BE2C (cell line): ENCODE measurements at regions not wholly inside any gene's neighbourhood (a gene's known extent, or its start where the extent isn't known, plus 50 kb on each side); places are given as distances from the start of the nearest gene placed in this dataset.

ENCODE experiments used
- DNase-seq: peaks from one replicate; pipeline ENCODE4 v3.0.0-alpha.2; 2020
- H3K27me3 ChIP-seq: fragments of 250-450 bp; sonication (Bioruptor Pico); 2 replicates; pipeline ENCODE4 v1.5.1; 2020; ENCODE audit warnings: mild to moderate bottlenecking
- H3K36me3 ChIP-seq: fragments of 250-450 bp; sonication (Bioruptor Pico); 2 replicates; pipeline ENCODE4 v1.5.1; 2020; ENCODE audit warnings: mild to moderate bottlenecking
- H3K4me1 ChIP-seq: fragments of 250-450 bp; sonication (Bioruptor Pico); 2 replicates; pipeline ENCODE4 v1.5.1; 2020
- H3K4me3 ChIP-seq: 2 replicates; pipeline ENCODE4 v1.5.1; 2011; ENCODE audit warnings: low read depth, low read length
- H3K9me3 ChIP-seq: fragments of 250-450 bp; sonication (Bioruptor Pico); 2 replicates; pipeline ENCODE4 v1.5.1; 2020
- TF ChIP-seq, protein P1 (sequence below): IDR thresholded peaks from 2 replicates; pipeline ENCODE4 v1.5.1; 2012; ENCODE audit warnings: mild to moderate bottlenecking, low read depth, low read length

DNA sequence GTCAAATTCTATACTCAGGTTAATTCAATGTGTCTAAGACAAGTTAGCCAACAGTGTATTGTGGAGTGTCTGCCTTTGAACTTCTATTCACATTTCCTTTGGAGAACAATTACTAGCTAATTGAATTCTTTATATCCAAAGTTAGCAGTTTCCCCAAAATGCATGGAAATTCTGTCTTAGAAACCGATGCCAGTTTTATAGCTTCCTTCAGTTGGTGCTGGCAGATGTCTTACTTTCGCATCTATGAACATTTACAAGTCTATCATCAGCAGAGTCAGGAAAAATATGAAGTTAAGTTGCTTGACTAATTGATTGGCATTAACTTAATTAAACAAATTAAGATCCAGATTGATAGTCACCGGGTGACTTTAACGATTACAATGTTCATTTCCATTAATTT lies 527.6 kb upstream of the CDH18 start:
- no peaks in the 10 kb centered on the region for H3K36me3 ChIP-seq
- no peak overlapping the region for H3K4me3 ChIP-seq
- TF ChIP-seq, protein P1, sequence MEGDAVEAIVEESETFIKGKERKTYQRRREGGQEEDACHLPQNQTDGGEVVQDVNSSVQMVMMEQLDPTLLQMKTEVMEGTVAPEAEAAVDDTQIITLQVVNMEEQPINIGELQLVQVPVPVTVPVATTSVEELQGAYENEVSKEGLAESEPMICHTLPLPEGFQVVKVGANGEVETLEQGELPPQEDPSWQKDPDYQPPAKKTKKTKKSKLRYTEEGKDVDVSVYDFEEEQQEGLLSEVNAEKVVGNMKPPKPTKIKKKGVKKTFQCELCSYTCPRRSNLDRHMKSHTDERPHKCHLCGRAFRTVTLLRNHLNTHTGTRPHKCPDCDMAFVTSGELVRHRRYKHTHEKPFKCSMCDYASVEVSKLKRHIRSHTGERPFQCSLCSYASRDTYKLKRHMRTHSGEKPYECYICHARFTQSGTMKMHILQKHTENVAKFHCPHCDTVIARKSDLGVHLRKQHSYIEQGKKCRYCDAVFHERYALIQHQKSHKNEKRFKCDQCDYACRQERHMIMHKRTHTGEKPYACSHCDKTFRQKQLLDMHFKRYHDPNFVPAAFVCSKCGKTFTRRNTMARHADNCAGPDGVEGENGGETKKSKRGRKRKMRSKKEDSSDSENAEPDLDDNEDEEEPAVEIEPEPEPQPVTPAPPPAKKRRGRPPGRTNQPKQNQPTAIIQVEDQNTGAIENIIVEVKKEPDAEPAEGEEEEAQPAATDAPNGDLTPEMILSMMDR: no peak
- no peaks in the 10 kb centered on the region for H3K27me3 ChIP-seq
- H3K4me1 ChIP-seq: no peaks in the 10 kb centered on the region
- H3K9me3 ChIP-seq: no peaks in the 10 kb centered on the region
- DNase-seq: no peak

DNA sequence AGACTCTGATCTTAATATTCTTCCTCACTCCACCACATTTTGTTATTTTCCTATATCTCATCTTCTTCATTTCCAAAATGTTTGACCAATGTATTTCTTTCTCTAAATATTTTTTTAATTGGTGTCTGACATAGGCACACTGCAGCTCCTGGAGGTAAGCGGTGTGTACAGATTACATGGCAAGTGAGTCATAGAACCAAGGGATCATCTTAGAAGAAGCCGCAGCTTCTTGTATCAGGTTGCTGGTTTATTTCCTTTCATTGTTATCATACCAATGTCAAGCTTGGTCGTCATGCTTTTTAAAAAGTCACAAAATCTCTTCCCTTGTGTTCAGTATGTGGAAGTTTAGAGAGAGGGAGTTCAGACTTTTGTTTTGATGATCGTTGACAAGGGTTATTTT lies 526.1 kb upstream of the CDH18 start:
- Histone ChIP-seq H3K4me1 (no peaks in the 10 kb centered on the region), H3K36me3 (no peaks in the 10 kb centered on the region), H3K4me3 (no peak overlapping the region), H3K9me3 (no peaks in the 10 kb centered on the region; the same call in 1 of the 2 replicates), H3K27me3 (no peaks in the 10 kb centered on the region)
- TF ChIP-seq, protein P1: no peak
- no peak for DNase-seq

DNA sequence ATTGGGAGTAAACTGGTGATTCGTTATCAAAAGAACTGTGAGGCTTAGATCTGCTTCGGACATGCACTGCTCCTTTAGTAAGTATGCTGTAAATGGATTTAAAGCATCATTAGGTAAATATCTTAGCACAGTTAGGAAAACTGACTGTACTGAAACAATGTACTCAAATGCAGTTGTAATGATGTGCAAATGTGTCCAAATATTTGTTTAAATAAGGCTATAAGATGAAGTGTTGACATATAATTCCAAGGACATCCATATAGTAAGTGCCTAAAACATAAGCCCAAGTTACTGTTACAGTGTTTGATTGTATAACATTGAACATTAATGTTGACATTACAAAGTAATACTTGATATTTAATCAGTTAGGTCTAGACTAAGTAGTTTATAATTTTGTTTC lies 512.5 kb upstream of the CDH18 start:
- no peak overlapping the region for H3K4me3 ChIP-seq
- H3K36me3 ChIP-seq: no peaks in the 10 kb centered on the region
- DNase-seq: no peak
- no peaks in the 10 kb centered on the region for H3K9me3 ChIP-seq
- H3K27me3 ChIP-seq: no peaks in the 10 kb centered on the region
- H3K4me1 ChIP-seq: no peaks in the 10 kb centered on the region
- TF ChIP-seq, protein P1: no peak

DNA sequence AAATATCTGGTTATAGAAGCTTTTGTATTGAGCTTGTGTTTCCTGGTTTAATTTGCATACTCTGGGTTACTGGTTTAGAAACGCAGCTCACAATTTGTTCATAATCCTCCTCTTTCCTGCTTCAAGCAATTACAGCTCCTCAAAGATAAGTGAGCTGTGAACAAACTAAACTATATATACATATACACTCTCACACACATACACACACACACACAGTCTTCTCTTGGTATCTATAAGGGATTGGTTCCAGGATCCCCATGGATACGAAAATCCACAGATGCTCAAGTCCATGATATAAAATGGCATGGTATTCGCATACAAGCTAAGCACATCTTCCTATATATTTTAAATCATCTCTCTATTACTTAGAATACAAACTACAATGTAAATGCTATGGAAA lies 510.9 kb upstream of the CDH18 start:
- TF ChIP-seq, protein P1: no peak
- Histone ChIP-seq H3K4me3 (no peak overlapping the region), H3K9me3 (no peaks in the 10 kb centered on the region), H3K27me3 (no peaks in the 10 kb centered on the region), H3K4me1 (no peaks in the 10 kb centered on the region), H3K36me3 (no peaks in the 10 kb centered on the region)
- DNase-seq: no peak

DNA sequence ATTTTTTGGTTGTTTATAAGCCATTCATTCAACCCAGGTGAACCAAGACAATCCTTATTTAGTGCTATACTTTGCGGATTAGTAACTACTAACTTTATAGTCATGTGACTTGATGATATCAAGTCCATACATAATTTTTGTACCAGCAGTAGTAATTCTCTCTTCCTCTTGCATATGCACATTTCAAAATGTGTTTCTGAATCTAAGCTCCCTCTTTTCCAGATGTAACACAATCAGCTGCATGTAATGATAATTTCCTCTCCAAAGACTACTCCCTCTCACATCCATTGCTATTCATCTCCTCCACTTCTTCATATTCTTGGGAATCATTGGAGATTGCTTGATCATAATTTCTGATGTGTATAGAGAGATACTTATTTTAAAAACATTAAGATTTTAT lies 510.1 kb upstream of the CDH18 start:
- no peaks in the 10 kb centered on the region for H3K9me3 ChIP-seq

DNA sequence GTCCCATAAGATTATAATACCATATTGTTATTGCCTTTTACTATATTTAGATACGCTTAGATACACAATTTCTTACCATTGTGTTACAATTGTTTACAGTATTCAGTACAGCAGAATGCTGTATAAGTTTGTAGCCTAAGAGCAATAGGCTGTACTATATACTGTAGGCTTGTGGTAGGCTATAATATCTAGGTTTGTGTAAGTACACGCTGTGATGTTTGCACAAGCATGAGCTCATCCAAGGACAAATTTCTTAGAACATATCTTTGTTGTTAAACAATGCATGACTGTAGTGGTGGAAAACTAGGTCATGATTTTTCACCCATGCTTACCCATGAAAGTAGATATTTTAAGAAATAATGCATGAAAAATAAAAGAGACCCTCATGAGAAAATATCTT lies 509.4 kb upstream of the CDH18 start:
- no peak overlapping the region for H3K4me3 ChIP-seq
- no peaks in the 10 kb centered on the region for H3K4me1 ChIP-seq
- no peak for DNase-seq

More for the DNA sequence above, 510.1 kb upstream of the CDH18 start:
- Histone ChIP-seq H3K4me1 (no peaks in the 10 kb centered on the region), H3K27me3 (no peaks in the 10 kb centered on the region), H3K4me3 (no peak overlapping the region), H3K36me3 (no peaks in the 10 kb centered on the region)
- TF ChIP-seq, protein P1: no peak
- DNase-seq: no peak

More for the DNA sequence above, 509.4 kb upstream of the CDH18 start:
- TF ChIP-seq, protein P1: no peak
- H3K9me3 ChIP-seq: no peaks in the 10 kb centered on the region
- no peaks in the 10 kb centered on the region for H3K36me3 ChIP-seq
- no peaks in the 10 kb centered on the region for H3K27me3 ChIP-seq
